ENCODE measurements at regions not wholly inside any gene's neighbourhood (a gene's known extent, or its start where the extent isn't known, plus 50 kb on each side); places are given as distances from the start of the nearest gene placed in this dataset.

GRCh38 chr5:63483338-63483737, 478.9 kb downstream of the HTR1A start:
- no peak for TF ChIP-seq CTCF (conservative IDR thresholded peaks at IDR 0.05; ENCODE audit: low read length)
- DNase-seq (ENCODE audit: low read depth), result no peak
- no peak overlapping the region for H3K4me3 ChIP-seq (ENCODE audit: low read length)

GRCh38 chr5:63473335-63473967, 488.8 kb downstream of the HTR1A start:
- no peak for TF ChIP-seq CTCF (conservative IDR thresholded peaks at IDR 0.05; ENCODE audit: low read length)
- DNase-seq (ENCODE audit: low read depth), result no peak
- no peak overlapping the region for H3K4me3 ChIP-seq (ENCODE audit: low read length)

- no peak for DNase-seq (ENCODE audit: low read depth)
- no peak for TF ChIP-seq CTCF (conservative IDR thresholded peaks at IDR 0.05; ENCODE audit: low read length)
- no peak overlapping the region for H3K4me3 ChIP-seq (ENCODE audit: low read length)
These were observed 506.0 kb downstream of the HTR1A start for GRCh38 chr5:63456279-63456678.

GRCh38 chr5:63451188-63451587, 511.1 kb downstream of the HTR1A start:
- no peak for DNase-seq (ENCODE audit: low read depth)
- no peak overlapping the region for H3K4me3 ChIP-seq (ENCODE audit: low read length)
- TF ChIP-seq CTCF (conservative IDR thresholded peaks at IDR 0.05; ENCODE audit: low read length), result no peak

- H3K4me3 ChIP-seq (ENCODE audit: low read length), result no peak overlapping the region
- DNase-seq (ENCODE audit: low read depth), result no peak
- no peak for TF ChIP-seq CTCF (conservative IDR thresholded peaks at IDR 0.05; ENCODE audit: low read length)
These were observed 522.7 kb downstream of the HTR1A start for GRCh38 chr5:63439537-63439936.

GRCh38 chr5:63409737-63410136, 552.5 kb downstream of the HTR1A start:
- DNase-seq (ENCODE audit: low read depth), result no peak
- TF ChIP-seq CTCF (conservative IDR thresholded peaks at IDR 0.05; ENCODE audit: low read length), result no peak
- H3K4me3 ChIP-seq (ENCODE audit: low read length), result no peak overlapping the region

GRCh38 chr5:63408984-63409383, 553.3 kb downstream of the HTR1A start:
- no peak for DNase-seq (ENCODE audit: low read depth)
- no peak overlapping the region for H3K4me3 ChIP-seq (ENCODE audit: low read length)
- no peak for TF ChIP-seq CTCF (conservative IDR thresholded peaks at IDR 0.05; ENCODE audit: low read length)

Data from AG10803 (cell line).